HEK293 (cell line): ENCODE measurements at regions not wholly inside any gene's neighbourhood (a gene's known extent, or its start where the extent isn't known, plus 50 kb on each side); places are given as distances from the start of the nearest gene placed in this dataset.

ENCODE experiments used
- CTCF ChIA-PET: fragments of 350-600 bp; formaldehyde crosslinking; extraction: SDS; loops from one replicate; lab custom pipeline; 2021; ENCODE audit warnings: antibody characterized with exemption; lab: Yijun Ruan, JAX
- POLR2A ChIA-PET: fragments of 300-600 bp; formaldehyde crosslinking; extraction: SDS; loops from one replicate; lab custom pipeline; 2020; ENCODE audit warnings: antibody characterized with exemption, inconsistent platforms; lab: Yijun Ruan, JAX
- H3K27ac ChIP-seq: fragments of 200-500 bp; sonication (Bioruptor generic); 2 replicates; pipeline ENCODE4 v1.5.1; 2014; ENCODE audit warnings: low read depth, low read length, control low read depth, inconsistent platforms; ENCODE audit errors: extremely low read depth
- H3K36me3 ChIP-seq, 2 experiments: fragments of 200-500 bp in 1 of 2; sonication (Bioruptor generic) in 1 of 2; 1 replicate in 1 of 2; 2 replicates in 1 of 2; pipeline ENCODE4 v1.5.1; 2014 to 2017; ENCODE audit warnings: inconsistent platforms in 2 of 2, low read length in 2 of 2; ENCODE audit not compliant: control insufficient read depth in 2 of 2, insufficient read depth in 1 of 2
- H3K4me1 ChIP-seq: fragments of 200-500 bp; sonication (Bioruptor generic); 2 replicates; pipeline ENCODE4 v1.5.1; 2014; ENCODE audit warnings: mild to moderate bottlenecking, low read length, inconsistent platforms; ENCODE audit not compliant: control insufficient read depth, insufficient read depth
- H3K4me3 ChIP-seq: 2 replicates; pipeline ENCODE4 v1.5.1; 2011; ENCODE audit warnings: low read depth, mild to moderate bottlenecking, control low read depth, low read length, moderate library complexity
- H3K9me3 ChIP-seq: fragments of 200-500 bp; sonication (Bioruptor generic); 2 replicates; pipeline ENCODE4 v1.5.1; 2014; ENCODE audit warnings: low read depth, low read length, inconsistent platforms; ENCODE audit not compliant: control insufficient read depth, insufficient read depth
- HOXC10 ChIP-seq: sonication (generic); formaldehyde crosslinking; IDR thresholded peaks from 2 replicates; pipeline ENCODE4 v1.8.1; 2023; ENCODE audit warnings: mild to moderate bottlenecking, missing genetic modification reagents
- KLF8 ChIP-seq: fragments of 450-650 bp; formaldehyde crosslinking; IDR thresholded peaks from 2 replicates; pipeline ENCODE4 v1.5.1; 2016; ENCODE audit warnings: missing biosample characterization, missing genetic modification characterization
- PRDM1 ChIP-seq: fragments of 450-650 bp; formaldehyde crosslinking; IDR thresholded peaks from 2 replicates; pipeline ENCODE4; 2016; ENCODE audit warnings: missing biosample characterization, missing genetic modification characterization
- PRDM2 ChIP-seq: fragments of 450-650 bp; formaldehyde crosslinking; IDR thresholded peaks from 2 replicates; pipeline ENCODE4 v1.5.1; 2016; ENCODE audit warnings: missing biosample characterization, missing genetic modification characterization, borderline replicate concordance
- PRDM4 ChIP-seq: fragments of 450-650 bp; formaldehyde crosslinking; IDR thresholded peaks from 2 replicates; pipeline ENCODE4 v1.5.1; 2017; ENCODE audit warnings: missing biosample characterization, missing genetic modification characterization
- SP2 ChIP-seq: fragments of 450-650 bp; formaldehyde crosslinking; IDR thresholded peaks from 2 replicates; pipeline ENCODE4 v1.5.1; 2016; ENCODE audit warnings: missing biosample characterization, missing genetic modification characterization
- ZBTB20 ChIP-seq: fragments of 450-650 bp; formaldehyde crosslinking; IDR thresholded peaks from 2 replicates; pipeline ENCODE4 v1.5.1; 2016; ENCODE audit warnings: missing biosample characterization, missing genetic modification characterization
- ZBTB21 ChIP-seq: fragments of 450-650 bp; formaldehyde crosslinking; IDR thresholded peaks from 2 replicates; pipeline ENCODE4 v1.5.1; 2017; ENCODE audit warnings: missing biosample characterization, missing genetic modification characterization
- ZNF140 ChIP-seq: fragments of 450-650 bp; formaldehyde crosslinking; IDR thresholded peaks from 2 replicates; pipeline ENCODE4 v1.5.1; 2016; ENCODE audit warnings: missing biosample characterization, missing genetic modification characterization
- ZNF274 ChIP-seq, 2 experiments: fragments of 200-500 bp in 1 of 2; fragments of 450-650 bp in 1 of 2; sonication (Bioruptor generic) in 1 of 2; formaldehyde crosslinking in 1 of 2; IDR thresholded peaks; 2 replicates each; pipeline versions ENCODE4 v1.5.1 to v1.6.1; 2014 to 2016; ENCODE audit warnings: borderline replicate concordance in 1 of 2, inconsistent platforms in 1 of 2, low read length in 1 of 2, missing biosample characterization in 1 of 2, missing genetic modification characterization in 1 of 2
- ZNF302 ChIP-seq: fragments of 450-650 bp; formaldehyde crosslinking; IDR thresholded peaks from 2 replicates; pipeline ENCODE4 v1.5.1; 2016; ENCODE audit warnings: missing biosample characterization, missing genetic modification characterization, low read depth
- ZNF341 ChIP-seq: fragments of 450-650 bp; formaldehyde crosslinking; IDR thresholded peaks from 2 replicates; pipeline ENCODE4; 2016; ENCODE audit warnings: low read depth, missing biosample characterization, missing genetic modification characterization
- ZNF391 ChIP-seq: fragments of 450-650 bp; formaldehyde crosslinking; IDR thresholded peaks from 2 replicates; pipeline ENCODE4 v1.5.1; 2016; ENCODE audit warnings: low read depth, missing biosample characterization, missing genetic modification characterization, borderline replicate concordance
- ZNF521 ChIP-seq: fragments of 450-650 bp; formaldehyde crosslinking; IDR thresholded peaks from 2 replicates; pipeline ENCODE4 v1.5.1; 2017; ENCODE audit warnings: missing biosample characterization, mild to moderate bottlenecking, missing genetic modification characterization
- ZNF560 ChIP-seq: fragments of 450-650 bp; formaldehyde crosslinking; IDR thresholded peaks from 2 replicates; pipeline ENCODE4 v1.5.1; 2017; ENCODE audit warnings: missing biosample characterization, missing genetic modification characterization, borderline replicate concordance
- ZNF626 ChIP-seq: fragments of 450-650 bp; sonication (Bioruptor Pico); formaldehyde crosslinking; IDR thresholded peaks from 2 replicates; pipeline ENCODE4 v1.5.1; 2018; ENCODE audit warnings: missing biosample characterization, missing genetic modification characterization, inconsistent platforms
- ZNF670 ChIP-seq: fragments of 450-650 bp; formaldehyde crosslinking; IDR thresholded peaks from 2 replicates; pipeline ENCODE4 v1.5.1; 2016; ENCODE audit warnings: missing biosample characterization, missing genetic modification characterization, low read depth
- TF ChIP-seq, protein P1 (sequence below): fragments of 450-650 bp; formaldehyde crosslinking; IDR thresholded peaks from 2 replicates; pipeline ENCODE4 v1.5.1; 2016; ENCODE audit warnings: missing biosample characterization, missing genetic modification characterization
- TF ChIP-seq, protein P2 (sequence below): fragments of 450-650 bp; formaldehyde crosslinking; IDR thresholded peaks from 2 replicates; pipeline ENCODE4 v1.5.1; 2017; ENCODE audit warnings: missing biosample characterization, missing genetic modification characterization
- TF ChIP-seq, protein P3 (sequence below): sonication (generic); formaldehyde crosslinking; IDR thresholded peaks from 2 replicates; pipeline ENCODE4 v1.8.1; 2022; ENCODE audit warnings: mild to moderate bottlenecking, moderate library complexity, missing genetic modification reagents

DNA sequence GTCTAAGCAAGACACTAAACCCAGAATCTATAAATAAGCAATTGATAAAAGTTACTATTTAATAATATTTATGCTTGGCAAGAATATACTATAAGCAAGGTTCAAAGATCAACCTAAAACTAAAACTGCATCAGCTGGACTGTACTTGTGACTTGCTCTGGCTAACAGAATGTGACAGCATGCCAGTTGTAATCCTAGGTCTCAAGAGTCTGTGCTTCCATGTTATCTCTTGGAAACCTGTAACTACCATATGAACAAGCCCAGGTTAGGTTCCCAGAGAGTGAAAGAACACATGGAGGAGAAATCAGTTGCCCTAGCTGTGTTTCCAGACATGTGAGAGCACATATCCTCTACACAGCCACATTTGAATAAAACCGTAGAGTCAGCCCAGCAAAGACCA, 297.4 kb downstream of the CDH2 start:
- H3K36me3 ChIP-seq, result no peaks in the 10 kb centered on the region
- POLR2A ChIA-PET, result no interaction called here
- CTCF ChIA-PET, result interaction anchor here (0.6 kb wide), 1 partner anchor 155 kb away, joined by 6 read pairs; no protein-coding TSS in a partner anchor
- TF ChIP-seq ZNF521 (tag by site-specific recombination) (no peak), PRDM2 (tag by site-specific recombination) (no peak), ZNF274 (IDR thresholded peaks at IDR 0.05; ENCODE audit: low read length) (no peak), ZNF274 (tag by site-specific recombination; IDR thresholded peaks at IDR 0.05; ENCODE audit: borderline replicate concordance) (no peak), ZNF626 (no peak), KLF8 (tag by site-specific recombination) (no peak), PRDM1 (tag by site-specific recombination) (no peak), ZNF560 (tag by site-specific recombination) (no peak), ZBTB21 (tag by site-specific recombination) (no peak), ZNF140 (no peak), ZNF302 (no peak), ZNF670 (no peak), ZNF391 (tag by site-specific recombination) (no peak), HOXC10 (no peak), PRDM4 (no peak), ZBTB20 (tag by site-specific recombination) (no peak), SP2 (tag by site-specific recombination) (no peak), ZNF341 (tag by site-specific recombination) (no peak)
- TF ChIP-seq, protein P1, sequence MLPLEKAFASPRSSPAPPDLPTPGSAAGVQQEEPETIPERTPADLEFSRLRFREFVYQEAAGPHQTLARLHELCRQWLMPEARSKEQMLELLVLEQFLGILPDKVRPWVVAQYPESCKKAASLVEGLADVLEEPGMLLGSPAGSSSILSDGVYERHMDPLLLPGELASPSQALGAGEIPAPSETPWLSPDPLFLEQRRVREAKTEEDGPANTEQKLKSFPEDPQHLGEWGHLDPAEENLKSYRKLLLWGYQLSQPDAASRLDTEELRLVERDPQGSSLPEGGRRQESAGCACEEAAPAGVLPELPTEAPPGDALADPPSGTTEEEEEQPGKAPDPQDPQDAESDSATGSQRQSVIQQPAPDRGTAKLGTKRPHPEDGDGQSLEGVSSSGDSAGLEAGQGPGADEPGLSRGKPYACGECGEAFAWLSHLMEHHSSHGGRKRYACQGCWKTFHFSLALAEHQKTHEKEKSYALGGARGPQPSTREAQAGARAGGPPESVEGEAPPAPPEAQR (tag by site-specific recombination), result no peak
- TF ChIP-seq, protein P2, sequence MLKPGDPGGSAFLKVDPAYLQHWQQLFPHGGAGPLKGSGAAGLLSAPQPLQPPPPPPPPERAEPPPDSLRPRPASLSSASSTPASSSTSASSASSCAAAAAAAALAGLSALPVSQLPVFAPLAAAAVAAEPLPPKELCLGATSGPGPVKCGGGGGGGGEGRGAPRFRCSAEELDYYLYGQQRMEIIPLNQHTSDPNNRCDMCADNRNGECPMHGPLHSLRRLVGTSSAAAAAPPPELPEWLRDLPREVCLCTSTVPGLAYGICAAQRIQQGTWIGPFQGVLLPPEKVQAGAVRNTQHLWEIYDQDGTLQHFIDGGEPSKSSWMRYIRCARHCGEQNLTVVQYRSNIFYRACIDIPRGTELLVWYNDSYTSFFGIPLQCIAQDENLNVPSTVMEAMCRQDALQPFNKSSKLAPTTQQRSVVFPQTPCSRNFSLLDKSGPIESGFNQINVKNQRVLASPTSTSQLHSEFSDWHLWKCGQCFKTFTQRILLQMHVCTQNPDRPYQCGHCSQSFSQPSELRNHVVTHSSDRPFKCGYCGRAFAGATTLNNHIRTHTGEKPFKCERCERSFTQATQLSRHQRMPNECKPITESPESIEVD, result no peak
- TF ChIP-seq, protein P3, sequence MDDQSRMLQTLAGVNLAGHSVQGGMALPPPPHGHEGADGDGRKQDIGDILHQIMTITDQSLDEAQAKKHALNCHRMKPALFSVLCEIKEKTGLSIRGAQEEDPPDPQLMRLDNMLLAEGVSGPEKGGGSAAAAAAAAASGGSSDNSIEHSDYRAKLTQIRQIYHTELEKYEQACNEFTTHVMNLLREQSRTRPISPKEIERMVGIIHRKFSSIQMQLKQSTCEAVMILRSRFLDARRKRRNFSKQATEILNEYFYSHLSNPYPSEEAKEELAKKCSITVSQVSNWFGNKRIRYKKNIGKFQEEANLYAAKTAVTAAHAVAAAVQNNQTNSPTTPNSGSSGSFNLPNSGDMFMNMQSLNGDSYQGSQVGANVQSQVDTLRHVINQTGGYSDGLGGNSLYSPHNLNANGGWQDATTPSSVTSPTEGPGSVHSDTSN, result no peak
- H3K9me3 ChIP-seq, result no peaks in the 10 kb centered on the region
- H3K4me1 ChIP-seq, result no peaks in the 10 kb centered on the region
- no peak overlapping the region for H3K4me3 ChIP-seq
- no peak overlapping the region for H3K27ac ChIP-seq
